GM19035 (cell line): ENCODE measurements at regions not wholly inside any gene's neighbourhood (a gene's known extent, or its start where the extent isn't known, plus 50 kb on each side); places are given as distances from the start of the nearest gene placed in this dataset.

Source experiments
- ATAC-seq: cut with Tn5 transposase; IDR thresholded peaks from one replicate; pipeline ENCODE4 v1.9.1; 2021; ENCODE audit not compliant: unreplicated experiment

DNA sequence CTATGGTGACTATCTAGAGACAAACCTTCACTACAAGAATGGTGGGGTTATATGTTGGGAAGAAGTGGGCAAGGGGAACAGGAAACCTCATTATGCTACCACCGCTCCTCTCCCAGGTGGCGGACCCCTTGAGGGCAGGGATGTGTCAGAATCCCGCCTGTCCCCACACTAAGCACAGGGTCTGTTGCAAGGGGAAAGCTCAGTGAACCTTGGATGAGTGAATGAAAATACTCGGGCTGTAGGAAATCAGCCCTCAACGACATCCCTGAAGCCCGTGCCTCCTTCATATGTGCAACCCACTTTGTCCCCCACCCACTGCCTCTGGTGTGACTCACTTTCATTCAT is 68.2 kb upstream of the AMPD3 start:
- ATAC-seq: no peak

DNA sequence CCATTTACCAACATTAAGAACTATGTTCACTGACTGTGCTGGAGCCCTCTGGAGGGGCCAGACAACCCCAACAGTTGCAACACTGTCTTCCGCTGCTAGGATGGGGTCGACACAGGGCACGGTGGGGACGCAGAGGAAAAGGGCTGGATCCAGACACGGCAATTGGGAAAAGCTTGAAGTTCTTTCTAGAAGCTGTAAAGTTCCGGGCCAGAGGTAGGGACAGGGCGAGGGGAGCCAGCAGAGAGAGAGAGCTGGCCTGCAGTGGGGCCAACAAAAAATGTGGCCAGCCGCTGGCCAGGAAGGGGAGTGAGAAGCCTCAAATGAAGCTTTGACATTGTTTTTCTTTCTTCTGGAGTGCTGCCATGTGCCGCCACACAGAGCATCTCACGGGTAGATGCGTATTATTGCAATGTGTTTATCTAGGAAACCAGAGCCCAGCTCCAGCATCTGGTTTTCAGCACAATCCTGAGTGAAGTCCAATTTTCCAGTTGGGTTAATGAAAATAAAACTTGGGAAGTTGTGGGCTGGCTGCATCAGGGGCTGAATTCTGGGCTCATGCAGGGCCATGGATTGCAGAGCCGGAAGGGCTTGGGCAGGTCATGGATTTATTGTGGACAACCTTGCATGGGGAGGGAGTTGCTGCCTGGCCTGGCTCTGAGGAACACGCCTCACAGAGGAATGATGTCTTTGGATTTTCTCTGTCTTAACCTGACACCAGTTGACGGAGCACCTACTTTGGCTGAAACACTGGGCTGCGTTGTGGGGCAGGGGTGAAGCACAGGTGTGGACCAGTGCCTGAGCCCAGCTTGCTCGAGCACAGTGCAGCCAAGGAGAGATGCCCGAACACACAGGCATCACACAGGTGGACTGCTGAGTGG is 67.6 kb upstream of the AMPD3 start:
- no peak for ATAC-seq

DNA sequence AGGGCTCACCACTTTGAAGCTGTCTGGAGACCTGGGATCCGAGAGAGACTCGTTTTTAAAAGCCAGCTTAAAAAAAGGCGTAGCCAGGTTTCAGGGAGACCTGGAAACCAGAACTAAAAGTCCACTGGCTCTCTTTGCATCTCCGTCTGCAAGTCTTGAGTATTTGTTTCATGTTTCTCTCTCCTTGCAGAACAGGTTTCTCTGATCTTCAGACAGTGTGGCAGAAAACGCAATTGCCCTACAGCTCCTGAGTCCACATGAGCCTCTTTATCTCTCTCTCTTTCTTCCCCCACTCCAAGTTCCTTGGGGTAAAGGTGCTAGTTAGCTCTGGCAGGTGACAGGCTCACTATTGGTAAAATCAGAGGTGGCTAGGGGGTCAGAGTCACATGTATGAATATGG is 67.0 kb upstream of the AMPD3 start:
- no peak for ATAC-seq

DNA sequence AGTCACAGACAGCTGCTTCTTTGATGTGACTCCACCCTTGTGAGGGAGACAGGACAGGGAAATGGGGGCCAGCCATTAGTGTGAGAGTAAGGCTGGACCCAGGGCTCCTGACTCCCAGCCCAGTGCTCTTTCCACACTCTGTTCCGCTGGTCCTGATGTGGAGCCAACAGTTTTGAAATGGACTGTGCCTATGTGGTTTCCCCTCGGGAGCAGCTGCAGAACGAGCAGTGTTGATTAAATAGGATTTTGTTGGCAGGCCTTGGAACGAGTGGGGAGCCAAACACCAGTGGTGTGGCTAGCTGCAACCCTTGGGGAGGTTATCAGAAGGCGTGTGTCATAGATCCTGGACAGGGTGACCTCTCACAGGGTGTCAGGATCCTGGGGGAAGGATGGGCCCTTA is 66.5 kb upstream of the AMPD3 start:
- ATAC-seq: no peak

DNA sequence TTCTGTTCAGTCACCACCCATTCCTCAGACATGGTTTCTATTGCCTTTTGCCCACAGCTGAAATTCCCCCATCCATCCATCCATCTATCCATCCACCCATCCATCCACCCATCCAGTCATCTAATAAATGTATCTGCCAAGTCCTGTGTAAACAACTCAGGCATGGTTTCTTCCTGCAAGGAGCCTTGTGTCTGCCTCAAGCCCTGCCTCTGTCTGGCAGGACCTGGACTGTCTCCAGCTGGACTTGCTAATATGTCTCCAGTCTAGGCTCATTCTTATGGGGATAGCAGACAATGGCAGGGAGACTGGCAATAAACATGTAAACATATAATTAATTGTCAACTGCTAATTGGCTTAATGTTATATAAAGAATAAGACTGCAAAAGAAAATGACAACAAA is 64.7 kb upstream of the AMPD3 start:
- no peak for ATAC-seq

DNA sequence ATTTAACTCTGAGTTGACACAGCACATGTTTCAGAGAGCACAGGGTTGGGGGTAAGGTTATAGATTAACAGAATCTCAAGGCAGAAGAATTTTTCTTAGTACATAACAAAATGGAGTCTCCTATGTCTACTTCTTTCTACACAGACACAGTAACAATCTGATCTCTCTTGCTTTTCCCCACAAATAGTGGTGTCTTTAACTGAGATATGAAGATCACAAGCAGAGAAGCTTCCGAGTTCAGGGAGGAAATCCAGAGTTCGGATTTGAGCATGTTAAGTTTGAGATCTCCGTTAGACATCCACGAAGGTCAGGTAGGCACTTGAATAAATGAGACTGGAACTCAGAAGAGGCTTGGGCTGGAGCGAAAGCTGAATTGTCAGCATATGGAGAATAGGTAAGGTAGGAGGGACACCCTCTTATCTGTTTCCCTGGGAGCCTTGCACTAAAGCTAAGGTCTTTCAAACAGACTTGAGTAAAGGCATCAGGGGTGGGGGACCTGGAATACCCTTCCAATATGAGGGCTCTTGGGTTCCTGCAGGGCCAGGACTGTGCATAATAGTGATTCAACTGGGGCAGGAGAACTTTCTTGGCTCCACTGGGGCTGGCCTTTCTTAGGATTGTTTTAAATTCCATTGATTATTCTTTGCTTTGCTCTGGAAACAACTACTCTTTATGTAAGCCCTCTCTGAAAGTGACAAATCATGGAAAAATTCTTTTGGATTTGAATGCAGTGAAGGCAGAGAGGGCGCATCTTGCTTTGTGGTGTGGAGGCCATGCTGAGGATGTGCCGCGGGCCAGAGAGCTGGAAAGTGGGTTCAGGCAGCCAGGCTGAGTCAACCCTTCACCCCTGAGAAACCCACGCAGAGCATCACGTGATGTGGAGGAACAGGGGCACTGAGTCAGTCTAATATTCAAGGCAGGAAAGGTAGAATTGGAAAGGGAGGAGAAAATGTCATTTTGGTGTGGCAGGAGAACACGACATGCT is 62.7 kb upstream of the AMPD3 start:
- no peak for ATAC-seq

DNA sequence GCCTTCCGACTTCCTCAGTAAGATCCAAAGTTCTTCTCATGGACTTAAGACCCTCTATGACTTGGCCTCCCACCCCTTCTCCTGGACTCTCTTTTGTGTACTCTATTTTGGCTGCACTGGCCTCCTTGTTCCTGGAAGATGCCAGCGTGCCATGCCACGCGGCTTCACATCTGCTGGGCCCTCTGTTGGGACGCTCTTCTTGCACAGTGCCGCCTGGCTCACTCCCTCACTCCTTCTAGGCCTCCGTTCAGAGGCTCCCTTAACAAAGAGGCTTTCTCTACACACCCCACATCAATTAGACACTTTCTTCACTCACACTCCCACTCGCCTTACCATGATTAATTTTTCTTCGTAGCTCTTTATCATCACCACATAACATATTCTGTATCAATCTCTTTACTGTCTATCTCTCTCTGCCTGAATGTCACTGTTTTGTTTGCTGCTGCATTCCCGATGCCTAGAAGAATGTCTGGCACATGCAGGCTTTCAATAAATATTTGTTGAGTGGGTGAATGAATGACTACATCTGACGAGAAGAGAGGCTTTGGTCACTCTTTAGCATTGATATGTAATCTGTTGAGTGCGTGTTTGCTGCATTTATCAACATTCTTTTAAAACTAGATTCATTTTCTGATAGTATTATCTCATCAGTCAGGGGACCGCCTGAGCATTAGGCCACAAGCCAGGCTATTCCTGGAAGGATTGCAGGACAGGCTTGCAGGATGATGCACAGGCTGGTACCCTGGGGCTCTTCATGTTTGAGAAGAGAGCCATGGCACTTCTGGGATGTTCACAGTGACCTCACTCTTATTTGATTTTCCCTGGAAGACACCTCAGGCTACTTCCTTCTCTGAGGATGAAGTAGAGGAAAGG is 60.6 kb upstream of the AMPD3 start:
- no peak for ATAC-seq

DNA sequence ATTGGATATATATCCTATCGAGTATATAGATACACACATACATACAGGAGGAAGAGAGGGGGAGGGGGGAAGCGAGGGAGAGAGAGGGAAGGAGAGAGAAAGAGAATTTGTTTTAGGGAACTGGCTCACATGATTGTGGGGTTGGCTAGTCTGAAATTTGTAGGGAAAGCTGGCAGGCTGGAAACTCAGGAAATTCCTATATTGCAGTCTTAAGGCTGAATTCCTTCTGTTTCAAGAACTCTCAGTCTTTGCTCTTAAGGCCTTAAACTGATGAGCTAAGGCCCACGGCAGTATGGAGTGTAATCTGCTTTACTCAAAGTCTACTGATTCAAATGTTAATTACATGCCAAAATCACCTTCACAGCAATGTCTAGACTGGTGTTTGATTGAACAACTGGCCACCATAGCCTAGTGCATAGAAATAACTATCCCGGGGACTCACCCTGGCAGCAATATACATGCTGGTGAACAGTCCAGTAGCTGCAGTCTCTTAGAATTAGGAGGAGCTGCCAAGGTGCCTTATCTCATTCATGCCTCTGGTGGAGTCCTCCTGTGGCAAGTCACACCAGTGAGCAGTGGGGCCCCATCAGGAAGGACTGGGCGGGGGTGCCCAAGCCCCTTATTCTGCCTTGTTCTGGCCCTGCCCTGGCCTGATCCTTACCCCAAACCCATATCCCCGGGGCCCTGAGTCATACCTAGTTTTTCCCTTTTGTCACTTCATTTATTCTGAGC is 59.7 kb upstream of the AMPD3 start:
- ATAC-seq: no peak

DNA sequence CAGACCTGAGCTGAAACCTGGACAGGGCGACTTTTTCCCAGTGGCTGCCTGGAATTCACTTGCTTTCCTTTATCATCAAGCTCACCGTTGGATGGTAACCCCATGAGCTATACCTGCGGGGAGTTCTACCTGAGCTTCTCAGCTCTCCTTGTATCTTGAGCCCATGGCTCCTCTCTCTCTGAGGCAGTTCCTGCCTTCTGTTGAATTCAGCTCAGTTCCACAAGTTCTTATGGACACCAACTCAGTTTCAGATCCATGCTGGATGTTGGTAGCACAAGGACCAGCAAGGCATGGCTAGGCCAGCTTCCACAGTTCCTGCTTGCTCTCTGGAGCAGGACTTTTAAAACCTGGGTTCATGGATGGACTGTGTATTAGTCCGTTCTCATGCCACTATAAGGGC is 58.3 kb upstream of the AMPD3 start:
- no peak for ATAC-seq

DNA sequence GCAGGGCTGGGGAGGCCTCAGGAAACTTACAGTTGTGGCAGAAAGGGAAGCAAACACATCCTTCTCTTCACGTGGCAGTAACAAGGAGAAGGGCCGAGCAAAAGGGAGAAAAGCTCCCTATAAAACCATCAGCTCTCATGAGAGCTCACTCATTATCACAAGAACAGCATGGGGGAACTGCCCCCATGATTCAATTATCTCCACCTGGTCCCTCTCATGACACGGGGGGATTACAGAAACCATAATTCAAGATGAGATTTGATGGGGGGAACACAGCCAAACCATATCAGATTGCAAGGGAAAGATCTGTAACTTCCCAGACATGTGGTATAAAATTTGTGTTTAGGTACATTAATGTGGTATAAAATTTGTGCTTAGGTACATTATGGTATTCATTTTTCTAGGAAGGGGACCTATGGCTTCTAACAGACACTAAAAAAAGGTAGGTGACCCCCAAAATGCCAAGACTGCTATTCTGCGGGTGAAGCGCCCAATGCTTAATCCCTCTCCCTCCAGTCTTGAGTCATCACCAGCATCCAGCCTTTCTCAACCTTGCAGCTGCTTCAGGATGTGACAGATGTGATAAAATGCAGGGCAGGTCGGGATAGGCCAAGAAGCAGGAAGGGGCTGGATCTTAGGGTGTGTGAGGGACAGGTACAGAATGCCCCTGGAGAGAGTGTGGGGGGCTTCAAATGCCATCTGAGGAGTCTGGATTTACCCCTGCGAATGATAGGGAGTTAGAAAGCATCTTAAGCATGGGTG is 57.7 kb upstream of the AMPD3 start:
- ATAC-seq: no peak

DNA sequence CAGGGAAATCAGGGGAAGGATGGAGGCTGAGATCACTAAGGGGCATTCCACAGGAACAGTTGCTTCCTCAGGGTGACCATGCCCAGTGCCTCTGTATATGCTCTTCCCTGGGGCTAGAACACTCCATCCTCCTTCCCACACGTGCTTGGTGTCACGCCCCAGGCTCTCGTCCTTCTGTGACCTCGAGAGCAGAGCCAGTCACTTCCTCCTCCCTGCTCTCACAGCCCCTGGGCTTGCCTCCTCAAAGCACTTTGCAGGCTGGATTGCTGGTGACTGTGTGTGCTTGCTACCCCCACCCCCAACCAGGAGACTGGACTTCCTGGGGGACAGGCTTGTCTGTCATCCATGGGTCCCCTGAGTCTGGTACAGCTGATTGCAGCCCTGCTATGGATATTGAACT is 56.5 kb upstream of the AMPD3 start:
- ATAC-seq: no peak

DNA sequence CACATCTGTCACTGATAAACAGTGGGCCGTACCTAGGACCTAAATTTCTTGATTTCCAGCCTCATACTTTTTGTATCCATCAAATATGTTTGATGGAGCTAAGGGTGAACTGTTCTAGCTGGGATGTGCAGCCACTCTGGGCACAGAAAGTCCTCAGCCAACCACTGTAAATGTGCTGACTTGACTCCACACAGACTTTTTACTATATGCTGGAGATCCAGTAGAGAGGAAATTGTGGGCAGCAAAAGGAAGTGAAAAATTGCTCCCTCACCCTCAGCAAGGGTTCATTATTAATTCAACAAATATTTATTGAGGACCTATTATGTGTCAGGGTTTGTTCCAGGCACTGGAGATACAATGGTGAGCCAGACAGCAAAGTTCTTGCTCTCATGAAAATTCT is 54.2 kb upstream of the AMPD3 start:
- no peak for ATAC-seq

DNA sequence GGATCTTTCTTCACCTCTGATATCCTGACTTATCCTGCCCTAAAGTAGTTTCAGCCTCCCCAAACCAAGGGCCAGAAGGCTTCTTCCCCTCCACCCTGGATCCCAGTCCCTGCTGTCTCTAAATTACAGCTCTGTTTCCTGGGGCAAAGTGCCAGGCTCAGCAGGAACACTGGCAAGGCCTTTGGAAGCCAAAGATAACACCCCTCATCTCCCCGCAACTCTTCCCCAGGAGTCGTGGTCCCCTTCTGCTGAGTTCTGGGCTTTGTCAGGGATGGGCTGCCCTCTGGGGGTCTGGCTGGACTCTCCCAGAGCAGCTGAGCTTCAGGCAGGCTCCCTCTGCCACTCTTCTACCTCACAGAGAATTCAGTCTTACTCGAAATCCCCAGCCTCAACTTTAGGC is 53.8 kb upstream of the AMPD3 start:
- ATAC-seq: no peak

DNA sequence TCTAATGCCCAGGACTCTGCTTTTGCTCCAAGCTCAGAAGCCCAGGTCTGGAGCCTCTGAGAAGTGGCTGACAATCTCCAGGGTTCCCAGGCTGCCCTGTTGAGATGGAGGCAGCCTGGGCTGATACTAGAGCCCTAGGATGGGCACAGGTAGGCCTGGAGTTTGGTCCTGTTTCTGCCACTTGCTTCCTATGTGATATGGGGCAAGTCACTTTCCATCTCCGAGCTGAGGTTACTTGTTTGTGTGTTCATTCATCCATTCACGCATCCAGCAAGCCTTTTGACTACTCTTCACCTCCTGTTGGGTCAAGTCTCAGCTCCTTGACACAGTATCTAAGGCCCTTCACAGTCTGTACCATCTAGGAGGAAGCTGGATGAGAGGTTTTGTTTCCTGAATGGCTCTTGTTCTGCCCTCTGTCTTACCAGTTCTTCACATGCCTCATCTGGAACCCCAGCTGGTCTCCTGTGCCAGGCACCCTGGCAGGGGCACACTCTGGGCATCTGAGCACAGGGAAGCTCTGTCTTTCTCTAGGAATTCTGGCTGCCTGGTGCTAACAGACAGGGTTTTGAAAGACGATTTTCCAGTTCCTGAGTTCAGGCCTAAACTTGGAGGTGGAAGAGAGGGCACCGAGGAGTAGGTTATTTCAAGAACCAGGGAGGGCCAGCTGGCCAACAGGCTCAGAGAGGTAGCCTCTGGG is 53.2 kb upstream of the AMPD3 start:
- no peak for ATAC-seq
